HG02852 (cell line): ENCODE measurements at regions not wholly inside any gene's neighbourhood (a gene's known extent, or its start where the extent isn't known, plus 50 kb on each side); places are given as distances from the start of the nearest gene placed in this dataset.
"Not testable (repeated sequence)": the region's sequence is repeated elsewhere in the genome, so short reads cannot be mapped to it uniquely, and the experiment has no call there.

ENCODE experiments used
- ATAC-seq: cut with Tn5 transposase; IDR thresholded peaks from one replicate; pipeline ENCODE4 v1.9.1; 2021; ENCODE audit warnings: mild to moderate bottlenecking, moderate library complexity; ENCODE audit not compliant: unreplicated experiment

GRCh38 chr11:33974804-33975203, 76.7 kb upstream of the CAPRIN1 start:
- no peak for ATAC-seq

- ATAC-seq = not testable (repeated sequence)
These were observed 79.7 kb upstream of the LMO2 start for GRCh38 chr11:33971530-33971929.

DNA sequence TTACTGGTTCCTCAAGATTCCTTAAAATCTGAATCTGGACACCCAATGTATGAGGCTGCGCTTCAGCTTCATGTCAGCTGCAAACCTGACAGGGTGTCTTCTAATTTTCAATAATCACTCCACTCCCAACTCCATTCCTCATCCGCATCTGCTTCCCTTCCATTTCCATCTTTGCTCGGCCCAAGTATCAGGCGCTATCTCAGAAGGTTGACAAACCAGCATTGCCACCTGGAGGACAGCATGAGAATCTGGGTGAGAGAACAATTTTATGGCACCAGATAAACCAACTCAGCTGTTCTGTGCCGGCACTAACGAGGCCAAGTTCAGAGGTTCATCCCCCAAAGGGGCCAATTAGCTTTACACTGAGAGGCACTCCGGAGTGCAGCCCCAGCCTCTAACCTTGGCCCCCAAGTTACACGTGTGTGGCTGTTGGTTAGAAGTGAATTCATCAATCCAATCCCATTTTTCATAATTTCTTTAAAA, 79.1 kb upstream of the LMO2 start:
- peak; percentile 60 for ATAC-seq

GRCh38 chr11:33967451-33967850, 75.6 kb upstream of the LMO2 start:
- ATAC-seq = no peak

- no peak for ATAC-seq
These were observed 73.2 kb upstream of the LMO2 start for GRCh38 chr11:33965032-33965431.

DNA sequence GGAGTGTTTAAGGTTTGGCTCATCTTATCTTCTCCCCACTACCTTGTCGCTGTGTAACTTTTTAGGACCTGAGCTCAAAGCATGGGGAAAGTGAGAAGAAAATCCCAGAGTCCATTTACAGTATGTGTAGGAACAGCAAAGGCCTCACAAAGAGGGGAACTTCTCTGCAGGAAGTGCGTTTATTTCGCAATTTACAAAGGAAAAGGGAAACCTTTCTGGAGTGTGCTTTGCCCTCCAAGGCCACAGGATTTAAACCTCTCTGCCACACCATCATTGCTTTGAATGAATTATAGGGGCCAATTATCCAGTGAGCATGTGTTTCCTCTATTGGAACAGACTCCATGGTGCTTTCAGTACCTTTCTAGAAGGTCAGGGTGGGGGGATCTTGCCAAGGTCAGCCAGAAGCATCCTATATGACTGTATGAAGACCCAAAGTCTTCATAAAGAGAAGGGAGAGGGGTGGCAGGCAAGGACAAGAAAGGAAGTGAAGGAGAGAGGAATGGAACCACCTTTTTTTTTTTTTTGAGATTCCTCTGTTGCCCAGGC, 68.1 kb upstream of the LMO2 start:
- no peak for ATAC-seq

- no peak for ATAC-seq
These were observed 65.5 kb upstream of the LMO2 start for GRCh38 chr11:33957304-33957917.

DNA sequence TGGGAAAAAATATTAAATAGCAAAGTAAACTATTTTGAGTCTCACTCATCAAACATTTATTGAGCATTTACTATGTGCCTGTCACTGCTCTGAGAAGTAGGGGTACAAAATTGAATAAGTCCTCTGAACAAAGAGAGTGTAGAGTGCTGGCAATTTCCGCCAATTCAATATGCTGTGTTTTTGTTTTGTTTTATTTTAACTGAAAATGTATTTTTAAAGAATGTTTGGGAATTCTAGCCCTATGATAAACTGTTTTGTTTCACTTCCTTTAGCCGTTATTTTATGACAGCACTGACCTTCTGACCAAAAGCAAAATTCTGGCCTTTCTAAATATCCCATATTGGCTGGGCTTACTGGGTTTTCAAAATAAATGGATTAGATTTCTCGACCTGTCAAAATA, 64.7 kb upstream of the LMO2 start:
- ATAC-seq = no peak

- ATAC-seq = no peak
These were observed 61.4 kb upstream of the LMO2 start for GRCh38 chr11:33953289-33953688.

- no peak for ATAC-seq
These were observed 60.9 kb upstream of the LMO2 start for GRCh38 chr11:33952805-33953204.

GRCh38 chr11:33949252-33949913, 57.5 kb upstream of the LMO2 start:
- ATAC-seq = no peak

DNA sequence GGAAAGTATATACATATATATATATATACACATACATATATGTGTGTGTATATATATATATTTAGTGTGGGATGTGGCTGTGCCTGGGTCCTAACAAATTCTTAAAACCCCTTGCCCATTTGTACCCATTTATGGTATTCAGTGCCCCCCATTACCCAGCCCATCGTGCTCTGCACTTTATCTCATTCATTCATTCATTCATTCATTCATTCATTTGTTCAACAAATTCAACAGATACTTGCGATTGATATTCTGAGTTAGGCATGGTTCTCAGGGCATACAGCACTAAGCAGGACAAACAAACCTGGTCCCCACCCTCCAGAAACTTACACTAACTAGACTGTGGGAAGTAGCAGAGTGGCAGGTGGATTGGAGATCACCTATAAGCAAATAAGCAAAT, 56.6 kb upstream of the LMO2 start:
- no peak for ATAC-seq

- not testable (repeated sequence) for ATAC-seq
These were observed 56.0 kb upstream of the LMO2 start for GRCh38 chr11:33947918-33948317.

- no peak for ATAC-seq
These were observed 55.1 kb upstream of the LMO2 start for GRCh38 chr11:33946930-33947329.

- ATAC-seq = no peak
These were observed 53.8 kb upstream of the LMO2 start for GRCh38 chr11:33945481-33946268.

DNA sequence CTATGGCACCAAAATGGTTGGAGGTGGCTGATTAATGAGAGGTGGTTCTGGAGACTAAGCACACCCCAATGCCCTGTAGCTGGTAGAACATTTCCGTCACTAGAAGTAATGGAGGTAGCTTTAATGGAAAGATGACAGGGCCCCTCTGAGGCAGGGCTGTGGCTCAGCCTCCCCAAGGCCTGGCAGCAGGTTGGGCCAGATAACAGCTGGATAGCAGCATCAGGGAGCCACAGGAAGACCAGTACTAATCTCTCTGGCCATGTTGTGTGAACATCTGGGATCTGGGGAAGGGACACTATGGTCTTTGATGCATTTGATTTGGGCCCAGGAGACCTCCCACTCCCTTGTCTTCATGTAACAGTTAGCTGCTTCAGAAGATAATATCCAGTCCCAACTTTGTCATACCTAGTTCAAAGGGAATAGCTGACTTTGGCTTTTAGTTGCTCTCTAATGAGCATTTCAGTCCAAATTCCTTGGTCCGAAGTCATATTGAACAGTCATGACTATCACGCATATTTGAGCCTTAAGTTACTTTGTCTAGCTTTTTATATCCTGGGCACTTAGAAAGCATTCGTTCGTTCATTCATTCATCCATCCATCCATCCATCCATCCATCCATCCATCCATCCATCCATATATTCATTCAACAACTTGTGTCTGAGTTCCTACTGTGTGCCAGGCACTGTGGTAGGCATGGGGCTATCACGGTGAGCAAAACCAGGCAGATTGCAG, 53.0 kb upstream of the LMO2 start:
- no peak for ATAC-seq

DNA sequence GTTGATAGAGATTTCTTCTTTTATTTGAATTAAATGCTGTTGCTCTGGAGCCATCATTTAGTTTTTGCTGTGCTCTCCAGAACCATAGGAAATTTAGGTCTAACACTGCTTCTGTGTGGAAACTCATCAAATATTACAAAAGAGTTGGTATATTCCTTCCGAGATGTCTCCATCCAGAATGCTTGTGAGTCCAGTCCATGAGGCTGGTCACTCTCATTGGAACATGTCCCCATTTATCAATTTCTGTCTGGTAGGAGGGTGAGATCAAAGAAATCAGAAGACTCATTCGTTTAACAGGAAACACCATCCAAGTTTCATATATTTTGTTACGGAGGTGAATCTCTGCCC, 52.4 kb upstream of the LMO2 start:
- no peak for ATAC-seq

DNA sequence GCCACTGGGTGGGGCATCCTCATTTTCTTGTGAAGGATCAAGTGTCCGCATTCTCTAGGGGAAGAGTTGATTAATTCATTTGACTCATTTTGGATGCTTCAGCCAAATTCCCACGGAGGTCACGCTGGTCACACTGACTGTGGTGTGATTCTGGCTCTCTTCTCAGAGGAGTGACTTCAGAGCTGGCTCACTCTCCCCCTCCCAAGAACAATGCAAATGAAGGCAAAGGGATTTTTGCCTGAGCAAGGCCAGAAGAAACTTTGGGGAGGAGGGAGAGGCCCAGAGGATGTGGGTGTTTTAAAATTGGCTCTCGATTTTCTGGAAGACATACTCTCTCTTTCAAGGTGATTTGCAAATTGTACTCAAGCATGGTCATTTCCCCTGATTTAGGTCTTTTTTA, 51.1 kb upstream of the LMO2 start:
- peak; percentile 75 for ATAC-seq

DNA sequence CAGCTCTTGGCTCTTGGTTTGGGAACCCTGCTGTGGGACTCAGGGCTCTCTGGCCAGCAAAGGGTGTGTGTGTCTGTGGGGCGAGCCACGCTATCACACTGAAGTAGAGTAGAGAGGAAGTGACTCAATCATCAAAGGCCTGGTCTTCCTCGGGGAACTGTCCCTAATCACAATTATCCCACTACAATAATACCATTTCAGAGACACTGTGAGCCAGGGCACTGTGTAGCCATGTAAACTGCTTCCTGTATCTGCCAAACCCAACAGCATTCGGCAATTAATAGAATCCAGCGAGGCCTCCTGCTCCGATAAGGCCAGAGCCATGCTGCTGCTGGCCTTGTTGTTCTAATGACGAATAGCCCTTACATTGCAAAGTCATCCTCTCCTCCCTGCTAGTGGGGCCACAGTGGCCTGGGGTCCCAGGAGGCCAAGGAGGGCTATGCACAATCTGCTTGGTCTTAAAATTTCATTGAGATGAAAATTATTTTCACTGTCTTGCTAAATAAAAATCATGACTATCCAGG, 49.8 kb upstream of the LMO2 start:
- no peak for ATAC-seq
